ENCODE measurements at regions not wholly inside any gene's neighbourhood (a gene's known extent, or its start where the extent isn't known, plus 50 kb on each side); places are given as distances from the start of the nearest gene placed in this dataset.

DNA sequence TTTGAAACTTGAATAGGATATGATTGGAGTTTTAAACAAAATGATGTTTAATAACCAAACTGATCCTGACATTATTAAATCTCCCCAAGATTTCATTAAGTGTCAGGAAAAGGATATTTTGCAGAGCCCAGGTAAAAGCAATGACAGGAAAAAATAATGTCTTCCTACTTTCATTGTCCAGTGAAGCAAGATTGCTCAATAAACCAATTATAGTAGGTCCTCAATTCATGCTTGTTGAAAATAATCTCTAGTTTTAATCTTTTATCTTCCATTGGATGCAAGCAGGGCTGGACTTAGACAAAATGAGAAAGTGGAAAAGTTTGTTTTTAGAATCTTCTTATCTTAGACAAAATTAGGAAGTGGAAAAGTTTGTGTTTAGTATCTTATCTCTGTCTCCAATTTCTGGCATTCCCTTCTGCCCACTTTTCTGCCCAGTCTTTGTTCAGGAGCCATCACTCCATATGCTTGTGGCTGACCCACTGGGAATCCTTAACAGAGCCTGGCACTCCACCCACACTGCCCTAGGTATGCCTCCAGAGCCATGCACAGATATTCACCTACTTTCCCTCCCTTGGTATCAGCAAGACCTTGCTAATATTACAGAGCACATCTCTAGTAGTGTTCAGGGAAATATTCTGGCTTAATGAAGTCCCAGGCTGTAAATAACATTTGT lies 57.0 kb upstream of the CARMIL1 start:
- H3K4me3 ChIP-seq, result no peak overlapping the region
- DNase-seq (ENCODE audit: low spot score in 2 of 2), result no peak
- H3K27ac ChIP-seq, result no peak overlapping the region
- H3K27me3 ChIP-seq, result no peaks in the 10 kb centered on the region
- TF ChIP-seq EP300 (IDR thresholded peaks at IDR 0.05) (no peak), POLR2AphosphoS5 (IDR thresholded peaks at IDR 0.05) (no peak), POLR2A (IDR thresholded peaks at IDR 0.05) (no peak)
- TF ChIP-seq, protein P1, sequence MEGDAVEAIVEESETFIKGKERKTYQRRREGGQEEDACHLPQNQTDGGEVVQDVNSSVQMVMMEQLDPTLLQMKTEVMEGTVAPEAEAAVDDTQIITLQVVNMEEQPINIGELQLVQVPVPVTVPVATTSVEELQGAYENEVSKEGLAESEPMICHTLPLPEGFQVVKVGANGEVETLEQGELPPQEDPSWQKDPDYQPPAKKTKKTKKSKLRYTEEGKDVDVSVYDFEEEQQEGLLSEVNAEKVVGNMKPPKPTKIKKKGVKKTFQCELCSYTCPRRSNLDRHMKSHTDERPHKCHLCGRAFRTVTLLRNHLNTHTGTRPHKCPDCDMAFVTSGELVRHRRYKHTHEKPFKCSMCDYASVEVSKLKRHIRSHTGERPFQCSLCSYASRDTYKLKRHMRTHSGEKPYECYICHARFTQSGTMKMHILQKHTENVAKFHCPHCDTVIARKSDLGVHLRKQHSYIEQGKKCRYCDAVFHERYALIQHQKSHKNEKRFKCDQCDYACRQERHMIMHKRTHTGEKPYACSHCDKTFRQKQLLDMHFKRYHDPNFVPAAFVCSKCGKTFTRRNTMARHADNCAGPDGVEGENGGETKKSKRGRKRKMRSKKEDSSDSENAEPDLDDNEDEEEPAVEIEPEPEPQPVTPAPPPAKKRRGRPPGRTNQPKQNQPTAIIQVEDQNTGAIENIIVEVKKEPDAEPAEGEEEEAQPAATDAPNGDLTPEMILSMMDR (IDR thresholded peaks at IDR 0.05), result no peak
- no peaks in the 10 kb centered on the region for H3K36me3 ChIP-seq
- no peaks in the 10 kb centered on the region for H3K9me3 ChIP-seq
- H3K4me1 ChIP-seq, result peaks cover 55% of the 10 kb centered on the region

- peak overlapping the region; percentile 33 for H3K4me3 ChIP-seq
These were observed 55.6 kb upstream of the CARMIL1 start for GRCh38 chr6:25223490-25223991.

GRCh38 chr6:25224242-25224641 lies 54.9 kb upstream of the CARMIL1 start:
- Histone ChIP-seq H3K9me3 (no peaks in the 10 kb centered on the region), H3K4me1 (peaks cover 35% of the 10 kb centered on the region), H3K27me3 (no peaks in the 10 kb centered on the region), H3K36me3 (no peaks in the 10 kb centered on the region), H3K27ac (no peak overlapping the region), H3K4me3 (no peak overlapping the region)
- no peak for TF ChIP-seq POLR2A (IDR thresholded peaks at IDR 0.05)
- no peak for TF ChIP-seq POLR2AphosphoS5 (IDR thresholded peaks at IDR 0.05)
- no peak for TF ChIP-seq EP300 (IDR thresholded peaks at IDR 0.05)
- TF ChIP-seq, protein P1 (IDR thresholded peaks at IDR 0.05), result no peak
- 90% methylated on average over 4 of the region's 4 CpGs for WGBS
- DNase-seq (ENCODE audit: low spot score in 2 of 2), result no peak

More at GRCh38 chr6:25223490-25223991, 55.6 kb upstream of the CARMIL1 start:
- H3K27ac ChIP-seq, result no peak overlapping the region
- H3K36me3 ChIP-seq, result no peaks in the 10 kb centered on the region
- H3K27me3 ChIP-seq, result no peaks in the 10 kb centered on the region
- TF ChIP-seq EP300 (IDR thresholded peaks at IDR 0.05), result no peak
- TF ChIP-seq, protein P1 (IDR thresholded peaks at IDR 0.05), result peak; percentile 87 to 91
- 6% methylated on average over 4 of the region's 4 CpGs for WGBS
- no peak for DNase-seq (ENCODE audit: low spot score in 2 of 2)
- H3K9me3 ChIP-seq, result no peaks in the 10 kb centered on the region
- peaks cover 42% of the 10 kb centered on the region for H3K4me1 ChIP-seq

DNA sequence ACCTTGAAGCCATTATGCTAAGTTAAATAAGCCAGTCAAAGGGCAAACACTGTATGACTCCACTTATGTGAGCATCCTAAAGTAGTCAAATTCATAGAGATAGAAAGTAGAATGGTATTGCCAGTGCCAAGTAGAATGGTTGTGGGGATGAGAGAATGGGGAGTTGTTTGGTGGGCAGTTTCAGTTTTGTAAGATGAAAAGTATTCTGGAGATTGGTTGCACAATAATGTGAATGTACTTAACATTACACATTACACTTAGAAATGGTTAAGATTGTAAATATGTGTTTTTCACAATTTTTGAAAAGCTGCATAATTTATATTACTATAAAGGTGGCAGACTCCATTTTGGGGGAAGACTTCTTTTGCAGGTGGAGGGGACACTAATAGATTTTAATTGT lies 51.3 kb upstream of the CARMIL1 start:
- no peak overlapping the region for H3K4me3 ChIP-seq
- H3K9me3 ChIP-seq, result no peaks in the 10 kb centered on the region
- H3K36me3 ChIP-seq, result no peaks in the 10 kb centered on the region
- no peaks in the 10 kb centered on the region for H3K27me3 ChIP-seq
- TF ChIP-seq, protein P1 (IDR thresholded peaks at IDR 0.05), result no peak
- no peak for TF ChIP-seq EP300 (IDR thresholded peaks at IDR 0.05)
- TF ChIP-seq POLR2AphosphoS5 (IDR thresholded peaks at IDR 0.05), result no peak
- no peak for DNase-seq (ENCODE audit: low spot score in 2 of 2)
- H3K27ac ChIP-seq, result no peak overlapping the region
- peaks cover 17% of the 10 kb centered on the region for H3K4me1 ChIP-seq
